Osteoblast (primary cell): ENCODE measurements at regions not wholly inside any gene's neighbourhood (a gene's known extent, or its start where the extent isn't known, plus 50 kb on each side); places are given as distances from the start of the nearest gene placed in this dataset.

ENCODE experiments used
- DNase-seq: peaks from one replicate; pipeline ENCODE4 v3.0.0; 2011; ENCODE audit warnings: low spot score, mixed read lengths; ENCODE audit not compliant: insufficient read length; ENCODE audit errors: missing footprints
- H2AFZ ChIP-seq: 2 replicates; pipeline ENCODE4 v1.6.0; 2011; ENCODE audit warnings: mild to moderate bottlenecking, low read length
- H3K27ac ChIP-seq: 2 replicates; pipeline ENCODE4 v1.5.1; 2011; ENCODE audit warnings: mild to moderate bottlenecking, low read depth, low read length, moderate library complexity
- H3K27me3 ChIP-seq: 2 replicates; pipeline ENCODE4 v1.6.0; 2012; ENCODE audit warnings: mild to moderate bottlenecking, control low read depth, inconsistent platforms, low read length, moderate library complexity; ENCODE audit not compliant: insufficient read depth
- H3K36me3 ChIP-seq: 2 replicates; pipeline ENCODE4 v1.5.1; 2011; ENCODE audit warnings: mild to moderate bottlenecking, low read length, control low read depth, moderate library complexity; ENCODE audit not compliant: insufficient read depth
- H3K4me1 ChIP-seq: 2 replicates; pipeline ENCODE4 v1.5.1; 2011; ENCODE audit warnings: mild to moderate bottlenecking, low read length, control low read depth, moderate library complexity; ENCODE audit not compliant: insufficient read depth
- H3K4me2 ChIP-seq: 2 replicates; pipeline ENCODE4 v1.6.0; 2011; ENCODE audit warnings: mild to moderate bottlenecking, low read length; ENCODE audit not compliant: insufficient read depth
- H3K4me3 ChIP-seq: fragments of 200-600 bp; sonication (generic); 3 replicates; pipeline ENCODE4 v1.5.1; 2012; ENCODE audit warnings: mild to moderate bottlenecking, low read length, inconsistent platforms; ENCODE audit not compliant: insufficient read depth
- H3K79me2 ChIP-seq: 2 replicates; pipeline ENCODE4 v1.6.0; 2012; ENCODE audit warnings: mild to moderate bottlenecking, low read length, control low read depth, inconsistent platforms; ENCODE audit not compliant: insufficient read depth
- H3K9me3 ChIP-seq: 2 replicates; pipeline ENCODE4 v1.5.1; 2011; ENCODE audit warnings: low read depth, low read length, control low read depth
- H4K20me1 ChIP-seq: 2 replicates; pipeline ENCODE4 v1.6.0; 2012; ENCODE audit warnings: mild to moderate bottlenecking, low read length, control low read depth; ENCODE audit not compliant: insufficient read depth
- CTCF ChIP-seq: IDR thresholded peaks from 2 replicates; pipeline ENCODE4 v1.5.1; 2011; ENCODE audit warnings: mild to moderate bottlenecking, low read depth, low read length, moderate library complexity; ENCODE audit errors: extremely low read depth

GRCh38 chr5:125497651-125498050 lies 751.2 kb upstream of the ZNF608 start:
- Histone ChIP-seq H3K4me2 (no peak overlapping the region), H2AFZ (no peak overlapping the region), H3K27me3 (no peaks in the 10 kb centered on the region), H3K4me1 (no peaks in the 10 kb centered on the region), H4K20me1 (no peaks in the 10 kb centered on the region), H3K27ac (no peak overlapping the region), H3K4me3 (no peak overlapping the region), H3K79me2 (no peaks in the 10 kb centered on the region), H3K9me3 (no peaks in the 10 kb centered on the region), H3K36me3 (no peaks in the 10 kb centered on the region)
- no peak for DNase-seq
- no peak for TF ChIP-seq CTCF

- Histone ChIP-seq H3K36me3 (no peaks in the 10 kb centered on the region), H3K79me2 (no peaks in the 10 kb centered on the region), H3K4me2 (no peak overlapping the region), H2AFZ (no peak overlapping the region), H3K4me1 (no peaks in the 10 kb centered on the region), H3K27ac (no peak overlapping the region), H3K4me3 (no peak overlapping the region), H4K20me1 (no peaks in the 10 kb centered on the region), H3K27me3 (no peaks in the 10 kb centered on the region), H3K9me3 (no peaks in the 10 kb centered on the region)
- TF ChIP-seq CTCF = no peak
- no peak for DNase-seq
Measured at GRCh38 chr5:125499636-125500332, 753.3 kb upstream of the ZNF608 start.

GRCh38 chr5:125501396-125501795 lies 755.0 kb upstream of the ZNF608 start:
- Histone ChIP-seq H3K36me3 (no peaks in the 10 kb centered on the region), H2AFZ (no peak overlapping the region), H3K27me3 (no peaks in the 10 kb centered on the region), H3K9me3 (no peaks in the 10 kb centered on the region), H3K79me2 (no peaks in the 10 kb centered on the region), H4K20me1 (no peaks in the 10 kb centered on the region), H3K27ac (no peak overlapping the region), H3K4me3 (no peak overlapping the region), H3K4me2 (no peak overlapping the region), H3K4me1 (no peaks in the 10 kb centered on the region)
- TF ChIP-seq CTCF = no peak
- DNase-seq = no peak

- H2AFZ ChIP-seq = no peak overlapping the region
- no peak for DNase-seq
- no peaks in the 10 kb centered on the region for H3K36me3 ChIP-seq
- H4K20me1 ChIP-seq = no peaks in the 10 kb centered on the region
- H3K4me3 ChIP-seq = no peak overlapping the region
- no peaks in the 10 kb centered on the region for H3K4me1 ChIP-seq
- no peaks in the 10 kb centered on the region for H3K79me2 ChIP-seq
- no peak overlapping the region for H3K27ac ChIP-seq
- no peaks in the 10 kb centered on the region for H3K9me3 ChIP-seq
- no peak overlapping the region for H3K4me2 ChIP-seq
- no peak for TF ChIP-seq CTCF
- H3K27me3 ChIP-seq = no peaks in the 10 kb centered on the region
Measured at GRCh38 chr5:125503946-125504345, 757.5 kb upstream of the ZNF608 start.
